Thyroid gland (tissue), 4 donors: ENCODE measurements at regions not wholly inside any gene's neighbourhood (a gene's known extent, or its start where the extent isn't known, plus 50 kb on each side); places are given as distances from the start of the nearest gene placed in this dataset.

ENCODE experiments used
- CTCF ChIP-seq, 6 experiments: fragments of 200-600 bp in 3 of 6; fragments of 450-650 bp in 3 of 6; sonication (generic) in 3 of 6; IDR thresholded peaks; one replicate each; pipeline ENCODE4 v1.5.1; 2016 to 2019; ENCODE audit warnings: antibody characterized with exemption in 6 of 6, mild to moderate bottlenecking in 2 of 6, inconsistent platforms in 1 of 6, moderate library complexity in 1 of 6
- POLR2A ChIP-seq, 2 donors: fragments of 450-650 bp; IDR thresholded peaks; one replicate each; pipeline ENCODE4 v1.6.1; 2017; ENCODE audit warnings: antibody characterized with exemption in 2 of 2, mild to moderate bottlenecking in 2 of 2, moderate library complexity in 1 of 2

- TF ChIP-seq CTCF (IDR thresholded peaks at IDR 0.05) (no peak), POLR2A (IDR thresholded peaks at IDR 0.05) (no peak)
Observed at GRCh38 chr13:60662595-60662994, 265.6 kb downstream of the TDRD3 start.
